HG03575 (cell line): ENCODE measurements at regions not wholly inside any gene's neighbourhood (a gene's known extent, or its start where the extent isn't known, plus 50 kb on each side); places are given as distances from the start of the nearest gene placed in this dataset.

Experiments
- ATAC-seq: cut with Tn5 transposase; IDR thresholded peaks from one replicate; pipeline ENCODE4 v1.9.1; 2021; ENCODE audit not compliant: unreplicated experiment, insufficient number of reproducible peaks, low FRiP score; ENCODE audit errors: extremely low read depth

DNA sequence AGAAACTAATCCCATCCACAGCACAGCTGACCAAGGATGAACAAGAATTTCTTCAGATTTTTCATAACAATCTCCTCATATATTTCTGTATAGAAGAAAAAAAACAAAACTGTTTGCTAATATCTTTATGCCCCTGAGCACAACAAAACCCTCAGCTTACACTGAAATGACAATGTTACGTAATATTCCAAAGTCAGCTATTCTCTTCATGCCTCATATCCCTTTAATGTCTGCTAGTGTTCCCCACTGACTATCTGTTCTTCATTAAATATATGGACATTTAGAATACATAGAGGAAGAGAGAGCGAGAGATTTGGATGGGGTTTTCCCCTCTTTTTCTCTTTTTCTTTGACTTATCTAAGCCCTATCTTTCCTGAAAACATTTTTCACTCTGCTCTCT lies 87.9 kb upstream of the GULP1 start:
- no peak for ATAC-seq

DNA sequence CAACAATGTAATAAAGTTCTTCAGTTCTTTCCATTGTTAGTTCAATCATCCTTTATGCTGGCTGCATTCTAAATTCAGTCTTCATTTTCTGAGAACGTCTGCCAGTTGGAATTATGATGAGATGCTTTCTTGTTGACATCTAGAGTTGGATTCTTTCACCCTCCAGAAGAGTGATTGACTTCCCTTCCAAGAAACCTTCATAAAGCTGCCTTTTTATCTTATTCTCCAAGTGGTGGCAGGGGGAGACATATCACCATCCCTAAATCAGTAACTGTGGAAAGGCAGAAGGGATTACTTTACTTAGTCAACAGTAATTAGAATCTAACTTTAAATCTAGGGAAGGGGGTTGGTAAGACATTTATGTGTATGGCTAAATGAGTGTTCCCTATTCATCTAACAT lies 86.8 kb upstream of the GULP1 start:
- ATAC-seq: no peak

DNA sequence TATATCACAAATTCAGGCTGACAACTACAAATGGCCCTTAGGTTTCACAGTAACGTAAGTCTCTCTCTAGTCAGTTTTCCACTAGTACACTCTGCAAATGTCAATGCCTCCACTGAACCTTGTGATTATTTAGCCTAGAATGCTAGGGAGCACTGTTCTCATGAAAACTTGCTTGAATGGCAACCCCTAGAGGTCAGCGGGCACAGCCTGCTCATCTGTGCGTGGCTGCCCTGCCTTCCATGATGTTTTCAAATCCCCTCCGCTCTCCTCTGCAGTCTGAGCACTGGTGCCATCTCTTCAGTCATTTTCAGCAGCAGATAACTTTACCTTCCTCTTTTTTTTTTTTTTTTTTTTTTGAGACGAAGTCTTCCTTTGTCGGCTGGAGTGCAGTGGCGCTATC lies 84.1 kb upstream of the GULP1 start:
- ATAC-seq: no peak

DNA sequence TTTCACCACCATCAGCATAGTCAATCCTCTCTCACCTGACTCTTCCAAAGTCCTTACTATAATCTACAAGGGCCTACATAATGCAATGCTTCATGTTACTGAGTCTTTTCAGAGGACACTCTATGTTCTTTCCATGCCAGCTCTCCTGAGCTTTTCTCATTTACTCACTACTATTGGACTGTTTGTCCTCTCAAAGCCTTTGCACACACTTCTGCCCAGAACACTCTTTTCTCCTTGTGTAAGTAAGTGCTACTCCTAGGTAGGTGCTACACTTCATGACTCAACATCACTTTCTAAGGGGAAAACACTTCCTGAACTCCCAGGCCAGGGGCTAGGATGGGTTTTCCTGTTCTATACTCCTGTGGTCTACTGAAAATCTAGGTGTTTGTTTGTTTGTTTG lies 82.5 kb upstream of the GULP1 start:
- no peak for ATAC-seq

DNA sequence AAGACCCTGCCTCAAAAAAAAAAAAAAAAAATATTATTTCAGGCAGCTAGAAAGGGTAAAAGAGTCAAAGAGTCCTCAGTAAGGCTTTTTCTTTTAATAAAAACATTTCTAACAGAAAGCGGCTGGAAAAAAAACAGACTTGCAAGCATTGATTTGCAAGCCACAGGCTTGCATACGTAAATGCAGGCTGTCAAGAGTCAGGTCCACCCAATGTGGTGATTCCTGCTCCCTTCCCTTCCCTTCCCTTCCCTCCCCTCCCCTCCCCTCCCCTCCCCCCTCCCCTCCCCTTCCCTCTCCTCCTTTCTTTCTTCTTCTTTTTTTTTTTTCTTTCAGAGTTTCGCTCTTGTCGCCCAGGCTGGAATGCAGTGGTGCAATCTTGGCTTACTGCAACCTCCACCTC lies 74.4 kb upstream of the GULP1 start:
- ATAC-seq: no peak

DNA sequence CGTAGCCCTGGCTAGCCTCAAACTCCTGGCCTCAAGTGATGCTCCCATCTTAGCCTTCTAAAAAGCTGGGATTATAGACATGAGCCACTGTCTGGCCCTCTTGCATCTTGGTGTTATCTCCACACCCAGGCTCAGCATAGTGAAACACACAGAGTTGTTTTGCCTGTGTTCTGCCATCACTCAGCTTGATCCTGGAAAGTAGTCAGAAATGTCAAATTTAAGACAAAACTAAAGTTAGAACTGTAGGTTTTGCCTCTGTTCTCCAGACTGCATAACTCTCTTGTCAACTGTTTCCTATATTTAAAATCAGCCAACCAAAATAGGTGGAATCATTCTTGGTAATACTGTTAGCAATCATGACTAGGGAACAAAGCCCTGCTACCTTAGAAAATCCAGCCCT lies 72.1 kb upstream of the GULP1 start:
- ATAC-seq: no peak

DNA sequence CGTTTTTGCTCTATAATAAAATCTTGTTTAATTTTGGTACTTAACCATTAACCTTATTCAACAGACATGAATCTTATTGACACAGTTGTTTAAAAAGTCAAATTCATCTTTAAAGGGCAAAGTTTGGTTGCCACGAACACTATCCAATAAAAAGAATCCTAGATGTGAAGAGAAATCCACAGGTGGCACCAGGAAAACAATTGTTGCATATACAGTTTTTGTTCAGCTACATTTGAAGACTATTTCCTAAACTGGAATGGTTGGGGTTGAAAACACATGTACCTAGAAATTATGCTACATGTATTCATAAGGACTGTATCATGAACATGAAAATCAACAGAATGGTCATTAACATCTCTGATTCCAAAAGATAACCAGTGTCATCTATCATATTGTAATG lies 71.1 kb upstream of the GULP1 start:
- no peak for ATAC-seq

DNA sequence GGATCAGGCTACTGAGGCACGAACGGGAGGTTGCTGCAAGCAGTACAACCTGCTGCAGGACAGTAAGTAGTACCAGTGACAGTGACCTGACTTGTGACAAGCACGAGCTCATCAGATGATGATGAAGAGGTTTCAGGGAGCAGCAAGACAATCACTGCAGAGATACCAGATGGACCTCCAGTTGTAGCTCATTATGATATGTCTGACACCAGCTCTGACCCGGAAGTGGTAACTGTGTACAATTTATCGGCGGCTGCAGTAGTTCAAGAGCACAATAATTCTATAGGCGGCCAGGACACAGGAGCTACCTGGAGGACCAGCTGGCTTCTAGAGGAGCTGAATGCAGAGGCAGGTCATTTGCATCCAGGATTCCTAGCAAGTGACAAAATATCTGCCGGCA lies 64.0 kb upstream of the GULP1 start:
- no peak for ATAC-seq

DNA sequence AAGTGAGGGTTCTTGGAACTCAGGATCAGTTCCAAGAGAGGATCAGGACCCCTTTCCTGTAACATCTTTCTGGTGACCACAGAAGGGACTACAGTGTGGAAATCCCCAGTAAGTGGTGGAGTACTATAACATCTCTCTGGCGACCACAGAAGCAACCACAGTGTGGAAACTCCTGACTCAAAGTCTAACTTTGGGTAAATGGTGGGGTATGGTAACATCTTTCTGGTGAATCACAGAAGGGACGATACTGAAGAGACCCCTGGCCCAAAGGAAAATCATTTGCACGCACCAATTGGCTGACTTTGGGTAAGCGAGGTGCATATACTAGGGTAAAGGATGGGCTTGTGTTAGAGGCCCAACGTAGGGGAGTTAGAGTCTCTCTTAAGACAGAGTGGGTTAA lies 56.3 kb upstream of the GULP1 start:
- peak; percentile 76 for ATAC-seq

DNA sequence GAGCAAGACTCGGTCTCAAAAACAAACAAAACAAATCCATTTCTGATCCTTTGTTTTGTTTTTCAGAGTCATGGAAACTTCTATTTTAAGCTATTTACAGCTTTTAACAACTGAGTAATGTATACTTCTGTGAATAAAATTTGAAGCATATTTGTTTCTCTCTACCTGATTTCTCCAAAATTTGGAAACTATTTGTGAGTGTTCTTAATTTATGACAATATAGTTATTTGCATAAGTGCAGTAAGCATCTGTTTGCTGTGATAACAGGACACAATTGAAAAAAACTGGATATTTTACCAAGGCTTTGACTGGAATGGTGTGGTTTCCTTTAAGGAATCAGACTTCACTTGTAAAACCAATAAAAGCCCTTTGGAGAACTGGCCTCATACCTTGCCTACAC lies 53.3 kb upstream of the GULP1 start:
- ATAC-seq: no peak
